Prostate gland (tissue), 2 donors: ENCODE measurements at regions not wholly inside any gene's neighbourhood (a gene's known extent, or its start where the extent isn't known, plus 50 kb on each side); places are given as distances from the start of the nearest gene placed in this dataset.

ENCODE experiments used
- DNase-seq: peaks from one replicate; pipeline ENCODE4 v3.0.0-alpha.2; 2019; ENCODE audit warnings: low spot score
- H3K27ac ChIP-seq, 2 donors: fragments of 200-600 bp; sonication (generic); 2 replicates each; pipeline ENCODE4 v1.5.1; 2017 to 2019
- H3K27me3 ChIP-seq: fragments of 200-600 bp; sonication (generic); replicated peaks from 2 replicates; pipeline ENCODE4 v1.5.1; 2019; ENCODE audit not compliant: insufficient read depth
- H3K36me3 ChIP-seq, 2 donors: fragments of 200-600 bp; sonication (generic); 1 replicate in 1 of 2; 2 replicates in 1 of 2; pipeline versions ENCODE4 v1.5.1 to v1.8.1; 2017 to 2019
- H3K4me1 ChIP-seq: fragments of 200-600 bp; sonication (generic); replicated peaks from 2 replicates; pipeline ENCODE4 v1.5.1; 2019
- H3K4me3 ChIP-seq, 2 donors: fragments of 200-600 bp; sonication (generic); 2 replicates each; pipeline ENCODE4 v1.5.1; 2017 to 2019
- H3K9me3 ChIP-seq: fragments of 200-600 bp; sonication (generic); 2 replicates; pipeline ENCODE4 v1.5.1; 2017
- POLR2A ChIP-seq: fragments of 450-650 bp; IDR thresholded peaks from one replicate; pipeline ENCODE4 v1.6.1; 2016; ENCODE audit warnings: antibody characterized with exemption, mild to moderate bottlenecking
- POLR2AphosphoS5 ChIP-seq: sonication (generic); formaldehyde crosslinking; IDR thresholded peaks from one replicate; pipeline ENCODE4 v1.6.1; 2017; ENCODE audit warnings: antibody characterized with exemption
- WGBS: methylation state at CpG from one replicate; pipeline ENCODE4 v1.1.5; 2018; 5-methylcytosine and 5-hydroxymethylcytosine counted together
- intact Hi-C: fragments of 100-400 bp; cut with DNase I; formaldehyde crosslinking; loops from one replicate; pipeline ENCODE4 v1.14.2; 2022
- TF ChIP-seq, protein P1 (sequence below), 4 experiments: fragments of 200-600 bp in 2 of 4; fragments of 450-650 bp in 2 of 4; sonication (generic) in 2 of 4; IDR thresholded peaks; 1 replicate in 3 of 4; 2 replicates in 1 of 4; pipeline ENCODE4 v1.5.1; 2016 to 2019; ENCODE audit warnings: antibody characterized with exemption in 4 of 4, mild to moderate bottlenecking in 2 of 4, moderate library complexity in 2 of 4

DNA sequence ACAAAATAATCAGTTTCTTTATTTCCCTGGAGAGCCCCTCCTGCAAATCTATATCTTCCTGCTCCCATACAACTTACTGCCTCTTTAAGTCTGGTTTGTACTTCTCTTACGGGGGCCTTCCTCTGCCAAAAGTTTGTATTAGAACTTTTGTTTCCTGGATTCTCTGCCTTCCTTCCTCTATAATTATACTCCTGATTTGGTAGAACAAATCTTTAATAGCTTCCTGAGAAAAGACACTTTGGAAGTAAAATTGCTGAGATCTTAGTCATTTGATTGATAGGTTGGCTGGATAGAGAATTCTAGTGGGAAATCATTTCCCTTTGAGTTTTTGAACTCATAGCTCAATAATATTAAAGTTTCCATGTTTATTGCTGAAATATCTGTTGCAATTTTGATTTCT is 499.2 kb downstream of the RAB38 start:
- H3K27ac ChIP-seq = no peak overlapping the region
- DNase-seq = no peak
- no peaks in the 10 kb centered on the region for H3K9me3 ChIP-seq
- intact Hi-C loops = no loop called here
- no peaks in the 10 kb centered on the region for H3K4me1 ChIP-seq
- H3K36me3 ChIP-seq = no peaks in the 10 kb centered on the region
- H3K27me3 ChIP-seq = no peaks in the 10 kb centered on the region
- no peak overlapping the region for H3K4me3 ChIP-seq
- TF ChIP-seq POLR2AphosphoS5 = no peak
- TF ChIP-seq, protein P1, sequence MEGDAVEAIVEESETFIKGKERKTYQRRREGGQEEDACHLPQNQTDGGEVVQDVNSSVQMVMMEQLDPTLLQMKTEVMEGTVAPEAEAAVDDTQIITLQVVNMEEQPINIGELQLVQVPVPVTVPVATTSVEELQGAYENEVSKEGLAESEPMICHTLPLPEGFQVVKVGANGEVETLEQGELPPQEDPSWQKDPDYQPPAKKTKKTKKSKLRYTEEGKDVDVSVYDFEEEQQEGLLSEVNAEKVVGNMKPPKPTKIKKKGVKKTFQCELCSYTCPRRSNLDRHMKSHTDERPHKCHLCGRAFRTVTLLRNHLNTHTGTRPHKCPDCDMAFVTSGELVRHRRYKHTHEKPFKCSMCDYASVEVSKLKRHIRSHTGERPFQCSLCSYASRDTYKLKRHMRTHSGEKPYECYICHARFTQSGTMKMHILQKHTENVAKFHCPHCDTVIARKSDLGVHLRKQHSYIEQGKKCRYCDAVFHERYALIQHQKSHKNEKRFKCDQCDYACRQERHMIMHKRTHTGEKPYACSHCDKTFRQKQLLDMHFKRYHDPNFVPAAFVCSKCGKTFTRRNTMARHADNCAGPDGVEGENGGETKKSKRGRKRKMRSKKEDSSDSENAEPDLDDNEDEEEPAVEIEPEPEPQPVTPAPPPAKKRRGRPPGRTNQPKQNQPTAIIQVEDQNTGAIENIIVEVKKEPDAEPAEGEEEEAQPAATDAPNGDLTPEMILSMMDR (IDR thresholded peaks at IDR 0.05) = no peak
- no peak for TF ChIP-seq POLR2A
- 68% methylated on average over 1 of the region's 1 CpG for WGBS

DNA sequence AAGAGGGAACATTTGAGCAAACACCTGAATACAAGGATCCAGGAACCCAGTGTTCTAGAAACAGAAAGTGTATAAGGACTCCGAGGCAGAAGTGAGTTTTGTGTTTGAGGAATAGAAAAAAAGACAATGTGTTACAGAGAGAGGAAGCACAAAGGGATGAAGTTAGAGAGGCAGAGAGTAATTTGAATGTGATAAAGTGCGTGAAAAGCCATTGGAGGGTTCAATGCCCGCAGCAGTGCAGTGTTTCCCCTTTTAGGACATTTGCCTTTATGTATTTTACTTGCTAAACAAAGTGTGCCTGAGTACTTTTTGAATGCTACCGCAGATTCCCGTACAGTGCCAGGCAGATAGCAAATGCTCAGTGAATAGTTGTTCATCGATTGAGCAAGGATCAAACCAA is 508.5 kb downstream of the RAB38 start:
- DNase-seq = no peak
- intact Hi-C loops = no loop called here
- no peaks in the 10 kb centered on the region for H3K9me3 ChIP-seq
- H3K36me3 ChIP-seq = no peaks in the 10 kb centered on the region
- WGBS = 93% methylated on average over 6 of the region's 6 CpGs
- H3K27me3 ChIP-seq = no peaks in the 10 kb centered on the region
- no peak overlapping the region for H3K4me3 ChIP-seq
- H3K27ac ChIP-seq = no peak overlapping the region
- TF ChIP-seq, protein P1 (IDR thresholded peaks at IDR 0.05) = no peak
- no peak for TF ChIP-seq POLR2A
- TF ChIP-seq POLR2AphosphoS5 = no peak
- H3K4me1 ChIP-seq = no peaks in the 10 kb centered on the region

DNA sequence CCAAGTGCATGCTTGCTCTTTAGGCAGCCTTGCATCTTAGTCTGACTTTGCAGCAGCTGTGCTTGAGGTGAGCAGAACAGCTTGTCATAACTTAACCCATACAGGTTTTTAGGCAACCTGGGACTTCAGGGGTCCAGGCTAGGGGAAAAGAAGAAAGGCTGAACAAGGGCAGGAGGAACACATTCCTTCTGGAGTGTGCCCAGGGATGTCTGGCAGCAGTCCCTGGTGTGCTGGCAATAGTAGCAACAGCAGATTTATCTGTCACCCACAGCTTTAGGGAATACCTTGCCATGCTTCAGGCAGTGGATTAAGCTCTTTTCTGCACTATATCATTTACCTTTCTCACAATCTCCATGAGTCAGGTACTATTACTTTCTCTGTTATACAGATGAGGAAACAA is 513.0 kb downstream of the RAB38 start:
- DNase-seq = no peak
- H3K27ac ChIP-seq = no peak overlapping the region
- intact Hi-C loops = no loop called here
- H3K27me3 ChIP-seq = no peaks in the 10 kb centered on the region
- TF ChIP-seq POLR2AphosphoS5 (no peak), POLR2A (no peak)
- TF ChIP-seq, protein P1 (IDR thresholded peaks at IDR 0.05) = no peak
- no peaks in the 10 kb centered on the region for H3K4me1 ChIP-seq
- no peaks in the 10 kb centered on the region for H3K9me3 ChIP-seq
- H3K4me3 ChIP-seq = no peak overlapping the region
- H3K36me3 ChIP-seq = no peaks in the 10 kb centered on the region

DNA sequence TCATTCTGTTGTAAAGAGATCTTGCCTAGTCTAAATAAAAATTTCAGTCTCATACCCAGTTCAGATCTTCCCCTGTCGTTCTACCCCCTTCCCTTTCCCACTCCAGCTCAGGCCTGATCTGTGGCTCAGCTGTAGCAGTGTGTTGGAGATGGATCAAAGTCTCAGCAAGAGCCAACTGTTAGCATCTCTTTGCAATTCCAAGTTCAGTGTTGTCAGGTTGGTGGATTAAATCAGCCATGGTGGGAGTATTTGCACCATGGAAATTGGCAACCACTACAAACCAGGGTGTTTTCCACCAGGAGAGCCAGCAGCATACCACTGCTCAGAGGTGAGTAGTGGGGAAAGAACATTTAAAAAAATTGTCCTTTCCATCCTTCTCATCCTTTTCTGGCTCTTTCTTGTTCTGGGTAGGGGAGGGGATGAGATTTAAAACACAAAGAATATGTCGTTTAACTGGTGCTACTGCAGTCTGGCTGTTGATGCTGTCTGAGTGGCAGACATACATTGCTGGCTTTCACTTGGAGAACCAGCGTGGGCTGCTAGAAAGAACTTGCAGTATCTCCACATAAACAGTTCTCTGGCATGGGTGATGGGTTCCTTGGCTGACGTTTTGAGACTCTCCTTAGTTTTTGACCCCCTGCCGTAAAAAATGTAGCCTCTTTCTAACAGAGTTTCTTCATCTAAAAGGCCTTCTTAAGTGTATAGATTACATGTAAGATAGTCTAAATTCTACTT is 514.1 kb downstream of the RAB38 start:
- Histone ChIP-seq H3K36me3 (no peaks in the 10 kb centered on the region), H3K4me3 (no peak overlapping the region), H3K27ac (no peak overlapping the region), H3K4me1 (no peaks in the 10 kb centered on the region), H3K27me3 (no peaks in the 10 kb centered on the region), H3K9me3 (no peaks in the 10 kb centered on the region)
- WGBS = 41% methylated on average over 5 of the region's 5 CpGs
- intact Hi-C loops = no loop called here
- no peak for DNase-seq
- TF ChIP-seq POLR2A = no peak
- no peak for TF ChIP-seq POLR2AphosphoS5
- TF ChIP-seq, protein P1 (IDR thresholded peaks at IDR 0.05) = no peak

DNA sequence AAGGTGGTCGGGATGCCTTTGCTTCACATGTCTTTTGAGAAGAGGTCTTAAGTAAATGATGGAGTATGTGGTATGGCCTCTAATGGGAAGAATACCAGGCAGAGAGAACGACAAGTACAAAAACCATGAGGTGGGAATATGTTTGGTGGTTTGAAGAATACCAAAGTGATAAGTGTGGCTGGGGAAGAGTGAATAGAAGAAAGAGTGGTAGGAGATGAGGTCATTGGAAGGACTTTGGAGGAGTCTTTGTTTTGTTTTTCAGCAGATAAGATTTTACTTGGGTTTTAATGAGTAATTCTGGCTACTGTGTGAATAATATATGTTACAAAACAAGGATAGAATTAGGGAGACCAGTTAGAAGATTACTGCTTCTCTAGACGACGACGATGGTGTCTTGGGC is 515.4 kb downstream of the RAB38 start:
- intact Hi-C loops = no loop called here
- DNase-seq = no peak

More for the DNA sequence above, 515.4 kb downstream of the RAB38 start:
- no peaks in the 10 kb centered on the region for H3K4me1 ChIP-seq
- WGBS = 91% methylated on average over 5 of the region's 5 CpGs
- H3K27me3 ChIP-seq = no peaks in the 10 kb centered on the region
- no peak overlapping the region for H3K27ac ChIP-seq
- no peak overlapping the region for H3K4me3 ChIP-seq
- TF ChIP-seq POLR2A = no peak
- no peaks in the 10 kb centered on the region for H3K9me3 ChIP-seq
- no peaks in the 10 kb centered on the region for H3K36me3 ChIP-seq
